ENCODE measurements at regions not wholly inside any gene's neighbourhood (a gene's known extent, or its start where the extent isn't known, plus 50 kb on each side); places are given as distances from the start of the nearest gene placed in this dataset.

- H3K27ac ChIP-seq, result no peak overlapping the region
Measured at GRCh38 chr5:2898661-2899060, 147.2 kb upstream of the IRX2 start.

GRCh38 chr5:2897276-2897961, 145.9 kb upstream of the IRX2 start:
- Histone ChIP-seq H3K9me3 (no peaks in the 10 kb centered on the region), H3K27ac (no peak overlapping the region), H3K4me3 (no peak overlapping the region), H3K27me3 (no peaks in the 10 kb centered on the region), H3K4me1 (no peaks in the 10 kb centered on the region), H3K36me3 (no peaks in the 10 kb centered on the region)
- TF ChIP-seq CTCF (IDR thresholded peaks at IDR 0.05), result no peak
- intact Hi-C loops (cut with DNase I), result no loop called here
- DNase-seq (ENCODE audit: low spot score in 2 of 2), result peak in 1 of 2 donors; percentile 35

More at GRCh38 chr5:2898661-2899060, 147.2 kb upstream of the IRX2 start:
- no peak for DNase-seq (ENCODE audit: low spot score in 2 of 2)
- no peaks in the 10 kb centered on the region for H3K9me3 ChIP-seq
- H3K4me1 ChIP-seq, result no peaks in the 10 kb centered on the region
- intact Hi-C loops (cut with DNase I), result no loop called here
- no peaks in the 10 kb centered on the region for H3K36me3 ChIP-seq
- H3K4me3 ChIP-seq, result no peak overlapping the region
- no peaks in the 10 kb centered on the region for H3K27me3 ChIP-seq
- no peak for TF ChIP-seq CTCF (IDR thresholded peaks at IDR 0.05)

GRCh38 chr5:2896371-2897275, 145.1 kb upstream of the IRX2 start:
- intact Hi-C loops (cut with DNase I), result no loop called here
- no peak for TF ChIP-seq CTCF (IDR thresholded peaks at IDR 0.05)
- Histone ChIP-seq H3K27me3 (no peaks in the 10 kb centered on the region), H3K9me3 (no peaks in the 10 kb centered on the region), H3K36me3 (no peaks in the 10 kb centered on the region), H3K4me1 (no peaks in the 10 kb centered on the region), H3K27ac (no peak overlapping the region), H3K4me3 (no peak overlapping the region)
- no peak for DNase-seq (ENCODE audit: low spot score in 2 of 2)

GRCh38 chr5:2895876-2896275, 144.4 kb upstream of the IRX2 start:
- H3K27me3 ChIP-seq, result no peaks in the 10 kb centered on the region
- no peak for TF ChIP-seq CTCF (IDR thresholded peaks at IDR 0.05)
- H3K9me3 ChIP-seq, result no peaks in the 10 kb centered on the region
- H3K4me1 ChIP-seq, result no peaks in the 10 kb centered on the region
- no peak overlapping the region for H3K4me3 ChIP-seq
- H3K27ac ChIP-seq, result no peak overlapping the region
- no peak for DNase-seq (ENCODE audit: low spot score in 2 of 2)
- no peaks in the 10 kb centered on the region for H3K36me3 ChIP-seq
- intact Hi-C loops (cut with DNase I), result no loop called here

- Histone ChIP-seq H3K27me3 (no peaks in the 10 kb centered on the region), H3K36me3 (no peaks in the 10 kb centered on the region), H3K27ac (no peak overlapping the region), H3K9me3 (no peaks in the 10 kb centered on the region), H3K4me3 (no peak overlapping the region), H3K4me1 (no peaks in the 10 kb centered on the region)
- no peak for DNase-seq (ENCODE audit: low spot score in 2 of 2)
- intact Hi-C loops (cut with DNase I), result no loop called here
- TF ChIP-seq CTCF (IDR thresholded peaks at IDR 0.05), result no peak
Measured at GRCh38 chr5:2895196-2895595, 143.7 kb upstream of the IRX2 start.

All from ascending aorta (tissue), 2 donors.